K562 (cell line): ENCODE measurements at regions not wholly inside any gene's neighbourhood (a gene's known extent, or its start where the extent isn't known, plus 50 kb on each side); places are given as distances from the start of the nearest gene placed in this dataset.

ENCODE experiments used
- ATAC-seq: fragments of 200-7000 bp; cut with Tn5 transposase; 3 replicates; pipeline ENCODE4 v1.9.1; 2020; ENCODE audit warnings: moderate library complexity
- BruUV-seq: library from RNA; stranded (reverse); fragments of 400-500 nt; replicated peaks from 2 replicates; lab custom pipeline; 2021; lab: Mats Ljungman, UMichigan
- CTCF ChIA-PET: fragments of 300-600 bp; formaldehyde crosslinking; extraction: SDS; loops from one replicate; lab custom pipeline; 2021; ENCODE audit warnings: low intra/inter-chr PET ratio; lab: Yijun Ruan, JAX
- POLR2A ChIA-PET: fragments of 300-600, 350-650 bp; sonication (Branson Sonifier 250); formaldehyde crosslinking; extraction: SDS; loops from one replicate; lab custom pipeline; 2021; ENCODE audit warnings: antibody characterized with exemption, inconsistent platforms; lab: Yijun Ruan, JAX
- DNase-seq, 4 experiments: peaks; one replicate each; pipeline versions ENCODE4 v3.0.0 to v3.0.0-alpha.2; 2011 to 2018; ENCODE audit warnings: low spot score in 3 of 4, mixed read lengths in 3 of 4; ENCODE audit errors: extremely low read depth in 1 of 4
- FAIRE-seq: peaks from 2 replicates; lab custom pipeline; 2011; peaks lifted over from hg19 to GRCh38; lab: Jason Lieb, UNC
- H2AFZ ChIP-seq: 2 replicates; pipeline ENCODE4 v1.6.0; 2011; ENCODE audit warnings: low read depth, low read length, control low read depth, inconsistent platforms
- H3K27ac ChIP-seq: fragments of 200-600 bp; 3 replicates; pipeline ENCODE4 v1.8.0; 2011; ENCODE audit warnings: low read depth, mild to moderate bottlenecking, control low read depth, inconsistent platforms, low read length, moderate library complexity, mixed read lengths; ENCODE audit errors: extremely low read depth
- H3K27me3 ChIP-seq, 2 experiments: fragments of 300-600 bp in 1 of 2; 2 replicates in 1 of 2; 3 replicates in 1 of 2; pipeline versions ENCODE4 v1.6.0 to v1.8.0; 2011; ENCODE audit warnings: inconsistent platforms in 2 of 2, low read length in 2 of 2, mild to moderate bottlenecking in 1 of 2, mixed read lengths in 1 of 2, moderate library complexity in 1 of 2; ENCODE audit not compliant: control insufficient read depth in 2 of 2, insufficient read depth in 2 of 2
- H3K36me3 ChIP-seq: fragments of 300-600 bp; 3 replicates; pipeline ENCODE4 v1.8.0; 2011; ENCODE audit warnings: mild to moderate bottlenecking, low read length, inconsistent platforms; ENCODE audit not compliant: control insufficient read depth, insufficient read depth
- H3K4me1 ChIP-seq, 2 experiments: fragments of 200-600 bp in 1 of 2; replicated peaks in 1 of 2; 2 replicates in 1 of 2; 3 replicates in 1 of 2; pipeline versions ENCODE4 v1.5.1 to v1.8.0; 2011; ENCODE audit warnings: inconsistent platforms in 2 of 2, low read length in 2 of 2, mild to moderate bottlenecking in 1 of 2, mixed read lengths in 1 of 2, moderate library complexity in 1 of 2; ENCODE audit not compliant: control insufficient read depth in 2 of 2, insufficient read depth in 2 of 2
- H3K4me2 ChIP-seq: 2 replicates; pipeline ENCODE4 v1.6.1; 2011; ENCODE audit warnings: low read length, control low read depth, inconsistent platforms, mixed read lengths; ENCODE audit not compliant: insufficient read depth
- H3K4me3 ChIP-seq: fragments of 200-600 bp; sonication (generic), shearing (Covaris generic); 2 replicates; pipeline ENCODE4 v1.5.1; 2016; ENCODE audit warnings: control low read depth, inconsistent platforms
- H3K79me2 ChIP-seq: fragments of 200-600 bp; 3 replicates; pipeline ENCODE4 v1.8.0; 2011; ENCODE audit warnings: low read length, inconsistent platforms; ENCODE audit not compliant: control insufficient read depth, insufficient read depth
- H3K9ac ChIP-seq, 2 experiments: 2 replicates each; pipeline versions ENCODE4 v1.6.0 to v1.6.1; 2011; ENCODE audit warnings: low read depth in 2 of 2, low read length in 2 of 2, control low read depth in 1 of 2, inconsistent platforms in 1 of 2, mild to moderate bottlenecking in 1 of 2, mixed read lengths in 1 of 2; ENCODE audit not compliant: insufficient read depth in 1 of 2
- H3K9me1 ChIP-seq: one replicate; pipeline ENCODE4 v1.6.0; 2011; ENCODE audit warnings: inconsistent platforms, mild to moderate bottlenecking, low read length, moderate library complexity; ENCODE audit not compliant: control insufficient read depth, insufficient read depth
- H3K9me3 ChIP-seq: replicated peaks from 2 replicates; pipeline ENCODE4 v1.5.1; 2011; ENCODE audit warnings: low read depth, low read length, inconsistent platforms; ENCODE audit not compliant: control insufficient read depth, insufficient read depth
- H4K20me1 ChIP-seq: replicated peaks from 2 replicates; pipeline ENCODE4 v1.6.1; 2011; ENCODE audit warnings: low read length, inconsistent platforms, mixed read lengths; ENCODE audit not compliant: control insufficient read depth, insufficient read depth
- CTBP1 ChIP-seq: fragments of 450-650 bp; IDR thresholded peaks from 2 replicates; pipeline ENCODE4 v1.6.1; 2016; ENCODE audit warnings: borderline replicate concordance
- MAZ ChIP-seq, 2 experiments: fragments of 450-650 bp in 1 of 2; sonication (generic) in 1 of 2; formaldehyde crosslinking; IDR thresholded peaks in 1 of 2; conservative IDR thresholded peaks in 1 of 2; 2 replicates each; pipeline versions ENCODE4 v1.4.0 to v1.5.0; 2020; ENCODE audit warnings: mild to moderate bottlenecking in 1 of 2, missing genetic modification reagents in 1 of 2
- OTX1 ChIP-seq: fragments of 450-650 bp; formaldehyde crosslinking; IDR thresholded peaks from 2 replicates; pipeline ENCODE4 v1.4.0; 2022; ENCODE audit warnings: mild to moderate bottlenecking
- POLR2H ChIP-seq: IDR thresholded peaks from 2 replicates; pipeline ENCODE4 v1.6.1; 2016; ENCODE audit warnings: missing genetic modification characterization, low read depth, mild to moderate bottlenecking, control low read depth, missing compliant biosample characterization, moderate library complexity
- WGBS: fragments of 100-300 bp; shearing (Covaris generic); methylation state at CpG from one replicate; pipeline ENCODE4 v1.1.6; 2016; ENCODE audit warnings: low coverage, mixed read lengths; ENCODE audit not compliant: insufficient coverage; ENCODE audit errors: missing lambda C conversion rate; 5-methylcytosine and 5-hydroxymethylcytosine counted together
- in situ Hi-C: fragments of 300-500 bp; cut with MboI; formaldehyde crosslinking; loops from 4 replicates; pipeline ENCODE4 v1.15.0; 2018; ENCODE audit warnings: inconsistent platforms, mixed read lengths
- intact Hi-C: fragments of 100-400 bp; cut with micrococcal nuclease; formaldehyde crosslinking; loops from 2 replicates; pipeline ENCODE4 v1.14.2; 2022
- TF ChIP-seq, protein P1 (sequence below): sonication (generic); formaldehyde crosslinking; IDR thresholded peaks from 2 replicates; pipeline ENCODE4 v1.8.0; 2022; ENCODE audit warnings: mild to moderate bottlenecking, missing genetic modification reagents
- TF ChIP-seq, protein P2 (sequence below), 3 experiments: fragments of 200-800 bp in 1 of 3; sonication (Bioruptor generic) in 1 of 3; sonication (generic) in 1 of 3; formaldehyde crosslinking in 1 of 3; IDR thresholded peaks; 2 replicates each; pipeline versions ENCODE4 v1.6.1 to v1.8.0; 2016 to 2022; ENCODE audit warnings: mild to moderate bottlenecking in 2 of 3, missing compliant biosample characterization in 2 of 3, missing genetic modification characterization in 2 of 3, missing genetic modification reagents in 1 of 3

DNA sequence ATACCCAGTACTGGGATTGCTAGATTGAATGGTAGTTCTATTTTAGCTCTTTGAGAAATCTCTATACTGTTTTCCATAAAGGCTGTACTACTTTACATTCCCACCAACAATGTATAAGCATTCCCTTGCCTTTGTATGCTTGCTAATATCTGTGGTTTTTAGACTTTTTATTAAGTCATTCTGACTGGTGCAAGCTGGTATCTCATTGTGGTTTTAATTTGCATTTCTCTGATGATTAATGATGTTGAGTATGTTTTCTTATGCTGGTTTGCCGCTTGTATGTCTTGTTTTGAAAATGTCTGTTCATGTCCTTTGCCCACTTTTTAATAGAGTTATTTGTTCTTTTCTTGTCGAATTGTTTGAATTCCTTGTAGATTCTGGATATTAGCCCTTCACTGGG, 512.7 kb upstream of the PAPPA start:
- no peaks in the 10 kb centered on the region for H4K20me1 ChIP-seq
- ATAC-seq, result no peak
- in situ Hi-C loops, result no loop called here
- H2AFZ ChIP-seq, result no peak overlapping the region
- H3K79me2 ChIP-seq, result no peaks in the 10 kb centered on the region
- no peaks in the 10 kb centered on the region for H3K4me1 ChIP-seq
- H3K9me1 ChIP-seq, result no peaks in the 10 kb centered on the region
- CTCF ChIA-PET, result no interaction called here
- no peak overlapping the region for H3K9ac ChIP-seq
- intact Hi-C loops, result no loop called here
- H3K4me3 ChIP-seq, result no peak overlapping the region
- no peaks in the 10 kb centered on the region for H3K9me3 ChIP-seq
- no peaks in the 10 kb centered on the region for H3K27me3 ChIP-seq
- H3K36me3 ChIP-seq, result no peaks in the 10 kb centered on the region
- no peak overlapping the region for H3K4me2 ChIP-seq
- H3K27ac ChIP-seq, result no peak overlapping the region
- TF ChIP-seq MAZ (CRISPR knock-in tag; conservative IDR thresholded peaks at IDR 0.05 in 1 of 2, IDR thresholded peaks at IDR 0.05 in 1 of 2) (no peak), CTBP1 (no peak), POLR2H (no peak), OTX1 (CRISPR knock-in tag) (no peak)
- TF ChIP-seq, protein P1, sequence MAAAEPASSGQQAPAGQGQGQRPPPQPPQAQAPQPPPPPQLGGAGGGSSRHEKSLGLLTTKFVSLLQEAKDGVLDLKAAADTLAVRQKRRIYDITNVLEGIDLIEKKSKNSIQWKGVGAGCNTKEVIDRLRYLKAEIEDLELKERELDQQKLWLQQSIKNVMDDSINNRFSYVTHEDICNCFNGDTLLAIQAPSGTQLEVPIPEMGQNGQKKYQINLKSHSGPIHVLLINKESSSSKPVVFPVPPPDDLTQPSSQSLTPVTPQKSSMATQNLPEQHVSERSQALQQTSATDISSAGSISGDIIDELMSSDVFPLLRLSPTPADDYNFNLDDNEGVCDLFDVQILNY (CRISPR knock-in tag), result no peak
- TF ChIP-seq, protein P2, sequence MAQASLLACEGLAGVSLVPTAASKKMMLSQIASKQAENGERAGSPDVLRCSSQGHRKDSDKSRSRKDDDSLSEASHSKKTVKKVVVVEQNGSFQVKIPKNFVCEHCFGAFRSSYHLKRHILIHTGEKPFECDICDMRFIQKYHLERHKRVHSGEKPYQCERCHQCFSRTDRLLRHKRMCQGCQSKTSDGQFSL (CRISPR knock-in tag; IDR thresholded peaks at IDR 0.05), result no peak
- TF ChIP-seq, protein P2 (tag; IDR thresholded peaks at IDR 0.05), result no peak
- TF ChIP-seq, all 486 proteins: peak for 0
- no TSS peak for BruUV-seq
- POLR2A ChIA-PET, result no interaction called here
- DNase-seq (no peak), FAIRE-seq (no peak)
- 0% methylated on average over 2 of the region's 2 CpGs for WGBS
